HG02870 (cell line): ENCODE measurements at regions not wholly inside any gene's neighbourhood (a gene's known extent, or its start where the extent isn't known, plus 50 kb on each side); places are given as distances from the start of the nearest gene placed in this dataset.

Experiments
- ATAC-seq: cut with Tn5 transposase; IDR thresholded peaks from one replicate; pipeline ENCODE4 v1.9.1; 2021; ENCODE audit warnings: mild to moderate bottlenecking, moderate library complexity; ENCODE audit not compliant: unreplicated experiment

GRCh38 chr3:64895991-64896895 lies 208.4 kb upstream of the ADAMTS9 start:
- no peak for ATAC-seq

GRCh38 chr3:64895106-64895990 lies 207.5 kb upstream of the ADAMTS9 start:
- ATAC-seq, result no peak

- no peak for ATAC-seq
These were observed 206.2 kb upstream of the ADAMTS9 start for GRCh38 chr3:64894006-64894405.

GRCh38 chr3:64892671-64893309 lies 205.0 kb upstream of the ADAMTS9 start:
- no peak for ATAC-seq

GRCh38 chr3:64891021-64891420 lies 203.2 kb upstream of the ADAMTS9 start:
- no peak for ATAC-seq

GRCh38 chr3:64890466-64890865 lies 202.7 kb upstream of the ADAMTS9 start:
- ATAC-seq, result no peak

- ATAC-seq, result no peak
These were observed 202.2 kb upstream of the ADAMTS9 start for GRCh38 chr3:64890006-64890405.

GRCh38 chr3:64888840-64889392 lies 201.1 kb upstream of the ADAMTS9 start:
- ATAC-seq, result no peak

- no peak for ATAC-seq
These were observed 200.4 kb upstream of the ADAMTS9 start for GRCh38 chr3:64888165-64888564.

GRCh38 chr3:64885055-64885454 lies 197.3 kb upstream of the ADAMTS9 start:
- no peak for ATAC-seq

GRCh38 chr3:64884536-64884935 lies 196.7 kb upstream of the ADAMTS9 start:
- ATAC-seq, result no peak

GRCh38 chr3:64880916-64881315 lies 193.1 kb upstream of the ADAMTS9 start:
- ATAC-seq, result no peak

- ATAC-seq, result no peak
These were observed 190.6 kb upstream of the ADAMTS9 start for GRCh38 chr3:64878362-64878761.

GRCh38 chr3:64873400-64873799 lies 185.6 kb upstream of the ADAMTS9 start:
- ATAC-seq, result no peak

GRCh38 chr3:64872345-64872744 lies 184.5 kb upstream of the ADAMTS9 start:
- no peak for ATAC-seq

- no peak for ATAC-seq
These were observed 184.0 kb upstream of the ADAMTS9 start for GRCh38 chr3:64871834-64872249.

GRCh38 chr3:64870876-64871646 lies 183.3 kb upstream of the ADAMTS9 start:
- no peak for ATAC-seq

GRCh38 chr3:64867224-64867623 lies 179.4 kb upstream of the ADAMTS9 start:
- ATAC-seq, result no peak

GRCh38 chr3:64865839-64866570 lies 178.2 kb upstream of the ADAMTS9 start:
- ATAC-seq, result no peak
